ENCODE measurements at regions not wholly inside any gene's neighbourhood (a gene's known extent, or its start where the extent isn't known, plus 50 kb on each side); places are given as distances from the start of the nearest gene placed in this dataset.

- no peak for TF ChIP-seq CTCF (IDR thresholded peaks at IDR 0.05)
- TF ChIP-seq POLR2A (IDR thresholded peaks at IDR 0.05): no peak
These were observed 955.4 kb upstream of the FANCL start for GRCh38 chr2:59196491-59196890.
